B cell (primary cell): ENCODE measurements at regions not wholly inside any gene's neighbourhood (a gene's known extent, or its start where the extent isn't known, plus 50 kb on each side); places are given as distances from the start of the nearest gene placed in this dataset.

Experiments used
- ATAC-seq: fragments of 200-7000 bp; cut with Tn5 transposase; one replicate; pipeline ENCODE4 v1.10.0; 2021; ENCODE audit warnings: low read depth, mild to moderate bottlenecking, moderate number of reproducible peaks, moderate library complexity
- CTCF ChIA-PET: fragments of 350-600 bp; sonication (Branson Sonifier 250); formaldehyde crosslinking; loops from one replicate; lab custom pipeline; 2021; ENCODE audit warnings: antibody characterized with exemption, inconsistent platforms; lab: Charles Lee
- POLR2A ChIA-PET: fragments of 350-600 bp; sonication (Branson Sonifier 250); formaldehyde crosslinking; loops from one replicate; lab custom pipeline; 2021; ENCODE audit warnings: antibody characterized with exemption; lab: Charles Lee
- DNase-seq: peaks from one replicate; pipeline ENCODE4 v3.0.0; 2013
- H2AFZ ChIP-seq: 2 replicates; pipeline ENCODE4 v1.6.1; 2012; ENCODE audit warnings: mild to moderate bottlenecking, low read depth, low read length; ENCODE audit not compliant: insufficient read depth, poor library complexity, severe bottlenecking
- H3K27ac ChIP-seq, 2 donors: 1 replicate in 1 of 2; 2 replicates in 1 of 2; pipeline ENCODE4 v1.5.1; 2012 to 2013; ENCODE audit warnings: low read length in 2 of 2, mild to moderate bottlenecking in 2 of 2, moderate library complexity in 1 of 2
- H3K27me3 ChIP-seq, 4 experiments: fragments of 200-600 bp in 1 of 4; sonication (generic) in 1 of 4; replicated peaks in 1 of 4; 1 replicate in 2 of 4; 2 replicates in 2 of 4; pipeline versions ENCODE4 v1.6.1 to v1.7.0; 2013 to 2016; ENCODE audit warnings: low read length in 3 of 4, mild to moderate bottlenecking in 2 of 4, mixed read lengths in 1 of 4, moderate library complexity in 1 of 4; ENCODE audit not compliant: insufficient read depth in 4 of 4, control insufficient read depth in 3 of 4; ENCODE audit errors: control extremely low read depth in 1 of 4
- H3K36me3 ChIP-seq, 2 experiments: replicated peaks in 1 of 2; 1 replicate in 1 of 2; 2 replicates in 1 of 2; pipeline versions ENCODE4 v1.6.1 to v1.7.1; 2013; ENCODE audit warnings: low read length in 1 of 2; ENCODE audit not compliant: insufficient read depth in 2 of 2, control insufficient read depth in 1 of 2; ENCODE audit errors: control extremely low read depth in 1 of 2, extremely low read depth in 1 of 2
- H3K4me1 ChIP-seq, 2 donors: fragments of 200-600 bp in 1 of 2; sonication (generic) in 1 of 2; 1 replicate in 1 of 2; 2 replicates in 1 of 2; pipeline versions ENCODE4 v1.5.1 to v1.6.1; 2013 to 2017; ENCODE audit warnings: low read length in 2 of 2; ENCODE audit not compliant: control insufficient read depth in 2 of 2, insufficient read depth in 2 of 2
- H3K4me2 ChIP-seq: replicated peaks from 2 replicates; pipeline ENCODE3; 2012; ENCODE audit warnings: mild to moderate bottlenecking, low read depth, low read length; ENCODE audit not compliant: poor library complexity, severe bottlenecking
- H3K4me3 ChIP-seq, 5 experiments: fragments of 200-600 bp in 1 of 5; sonication (generic) in 1 of 5; 1 replicate in 3 of 5; 2 replicates in 2 of 5; pipeline versions ENCODE4 v1.5.1 to v1.7.0; 2011 to 2016; ENCODE audit warnings: low read length in 4 of 5, mild to moderate bottlenecking in 4 of 5, low read depth in 2 of 5, control low read depth in 1 of 5, moderate library complexity in 1 of 5; ENCODE audit not compliant: insufficient read depth in 1 of 5; ENCODE audit errors: control extremely low read depth in 1 of 5, extremely low read depth in 1 of 5
- H3K79me2 ChIP-seq: fragments of 200-600 bp; sonication (generic); one replicate; pipeline ENCODE4 v1.6.0; 2016; ENCODE audit warnings: low read length; ENCODE audit not compliant: control insufficient read depth, insufficient read depth
- H3K9ac ChIP-seq: fragments of 200-600 bp; sonication (generic); 2 replicates; pipeline ENCODE4 v1.6.1; 2017; ENCODE audit warnings: mild to moderate bottlenecking, low read length, moderate library complexity
- H3K9me3 ChIP-seq, 3 donors: one replicate each; pipeline versions ENCODE4 v1.6.1 to v1.7.1; 2013; ENCODE audit warnings: low read length in 2 of 3; ENCODE audit not compliant: control insufficient read depth in 2 of 3, insufficient read depth in 1 of 3; ENCODE audit errors: control extremely low read depth in 1 of 3
- H4K20me1 ChIP-seq: 2 replicates; pipeline ENCODE4 v1.6.0; 2012; ENCODE audit warnings: mild to moderate bottlenecking, low read length; ENCODE audit not compliant: insufficient read depth, control insufficient read depth, poor library complexity, severe bottlenecking
- H3K27ac Mint-ChIP-seq: one replicate; pipeline ENCODE4 v1.8.0; 2021; ENCODE audit warnings: mixed read lengths
- H3K27me3 Mint-ChIP-seq: one replicate; pipeline ENCODE4 v1.8.0; 2021; ENCODE audit warnings: mixed read lengths
- H3K4me1 Mint-ChIP-seq: one replicate; pipeline ENCODE4 v1.8.0; 2021; ENCODE audit warnings: mixed read lengths
- H3K4me3 Mint-ChIP-seq: one replicate; pipeline ENCODE4 v1.8.0; 2021; ENCODE audit warnings: mixed read lengths
- H3K9me3 Mint-ChIP-seq: one replicate; pipeline ENCODE4 v1.8.0; 2022; ENCODE audit warnings: mixed read lengths; ENCODE audit not compliant: insufficient read depth
- EZH2 ChIP-seq: IDR thresholded peaks from 2 replicates; pipeline ENCODE4 v1.6.1; 2012; ENCODE audit warnings: borderline replicate concordance, low read depth, mild to moderate bottlenecking, moderate library complexity, low read length; ENCODE audit not compliant: insufficient read depth, poor library complexity, severe bottlenecking
- WGBS: methylation state at CpG from one replicate; pipeline ENCODE4 v1.1.5; 2013; ENCODE audit warnings: missing lambda C conversion rate; ENCODE audit not compliant: insufficient coverage; 5-methylcytosine and 5-hydroxymethylcytosine counted together
- intact Hi-C: fragments of 100-400 bp; cut with micrococcal nuclease; formaldehyde crosslinking; loops from one replicate; pipeline ENCODE4 v1.10.0; 2022
- TF ChIP-seq, protein P1 (sequence below): fragments of 200-600 bp; IDR thresholded peaks from one replicate; pipeline ENCODE4 v1.8.0; 2022; ENCODE audit warnings: antibody characterized with exemption, mild to moderate bottlenecking

DNA sequence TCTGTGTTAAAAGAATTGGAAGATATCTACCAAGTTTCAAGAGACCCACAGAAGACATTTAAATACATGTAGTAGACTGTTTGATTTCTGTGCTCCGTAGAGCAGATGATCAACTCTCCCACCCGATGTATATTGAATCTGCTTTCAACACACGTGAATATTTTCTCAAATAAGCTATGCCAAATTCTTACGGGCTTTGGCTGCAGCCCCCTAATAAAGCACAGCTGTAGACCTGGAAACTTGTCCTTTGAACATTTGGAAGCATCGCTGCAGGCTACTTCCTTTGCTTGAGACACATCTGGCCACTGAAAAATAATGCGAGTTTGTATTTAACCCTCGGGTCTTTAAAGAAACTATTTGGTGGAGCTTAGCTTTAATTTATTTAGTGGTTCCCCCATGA, 98.3 kb upstream of the SELENOK start:
- Mint-ChIP-seq H3K27ac (no peak overlapping the region), H3K4me3 (no peak overlapping the region), H3K9me3 (no peaks in the 10 kb centered on the region), H3K4me1 (no peaks in the 10 kb centered on the region), H3K27me3 (peaks cover 5% of the 10 kb centered on the region)
- no peak overlapping the region for H3K9ac ChIP-seq
- ChIA-PET POLR2A (no interaction called here), CTCF (no interaction called here)
- TF ChIP-seq, protein P1, sequence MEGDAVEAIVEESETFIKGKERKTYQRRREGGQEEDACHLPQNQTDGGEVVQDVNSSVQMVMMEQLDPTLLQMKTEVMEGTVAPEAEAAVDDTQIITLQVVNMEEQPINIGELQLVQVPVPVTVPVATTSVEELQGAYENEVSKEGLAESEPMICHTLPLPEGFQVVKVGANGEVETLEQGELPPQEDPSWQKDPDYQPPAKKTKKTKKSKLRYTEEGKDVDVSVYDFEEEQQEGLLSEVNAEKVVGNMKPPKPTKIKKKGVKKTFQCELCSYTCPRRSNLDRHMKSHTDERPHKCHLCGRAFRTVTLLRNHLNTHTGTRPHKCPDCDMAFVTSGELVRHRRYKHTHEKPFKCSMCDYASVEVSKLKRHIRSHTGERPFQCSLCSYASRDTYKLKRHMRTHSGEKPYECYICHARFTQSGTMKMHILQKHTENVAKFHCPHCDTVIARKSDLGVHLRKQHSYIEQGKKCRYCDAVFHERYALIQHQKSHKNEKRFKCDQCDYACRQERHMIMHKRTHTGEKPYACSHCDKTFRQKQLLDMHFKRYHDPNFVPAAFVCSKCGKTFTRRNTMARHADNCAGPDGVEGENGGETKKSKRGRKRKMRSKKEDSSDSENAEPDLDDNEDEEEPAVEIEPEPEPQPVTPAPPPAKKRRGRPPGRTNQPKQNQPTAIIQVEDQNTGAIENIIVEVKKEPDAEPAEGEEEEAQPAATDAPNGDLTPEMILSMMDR = no peak
- no peak for TF ChIP-seq EZH2
- no peak overlapping the region for H2AFZ ChIP-seq
- no peak for ATAC-seq
- H3K4me3 ChIP-seq = no peak overlapping the region
- H3K27ac ChIP-seq = no peak overlapping the region
- H3K9me3 ChIP-seq = no peaks in the 10 kb centered on the region
- H4K20me1 ChIP-seq = no peaks in the 10 kb centered on the region
- intact Hi-C loops = no loop called here
- H3K4me1 ChIP-seq = no peaks in the 10 kb centered on the region
- no peaks in the 10 kb centered on the region for H3K27me3 ChIP-seq
- WGBS = 93% methylated on average over 7 of the region's 7 CpGs
- H3K4me2 ChIP-seq = no peak overlapping the region
- no peaks in the 10 kb centered on the region for H3K79me2 ChIP-seq
- H3K36me3 ChIP-seq = no peaks in the 10 kb centered on the region
- no peak for DNase-seq

DNA sequence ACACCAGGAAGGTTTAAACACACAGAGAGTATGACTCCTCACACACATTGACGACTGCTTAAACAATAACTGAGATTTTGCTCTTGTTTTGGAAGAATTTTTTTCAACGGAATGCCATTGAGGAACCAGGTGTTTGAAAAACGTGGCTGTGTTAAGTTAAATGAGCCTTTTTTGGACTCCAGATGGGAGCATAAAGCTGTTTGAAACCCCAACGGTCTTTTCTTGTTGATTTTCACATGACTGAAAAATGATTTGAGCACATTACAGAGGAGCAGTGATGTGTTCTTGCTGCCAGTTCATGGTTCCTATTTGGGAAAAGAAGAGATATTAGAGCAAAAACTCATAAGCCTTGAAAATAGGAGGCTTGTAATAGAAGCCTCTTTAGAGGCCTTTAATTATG, 97.8 kb upstream of the SELENOK start:
- Mint-ChIP-seq H3K4me1 (no peaks in the 10 kb centered on the region), H3K27ac (no peak overlapping the region), H3K9me3 (no peaks in the 10 kb centered on the region), H3K4me3 (no peak overlapping the region), H3K27me3 (peaks cover 5% of the 10 kb centered on the region)
- H3K4me3 ChIP-seq = no peak overlapping the region
- no peaks in the 10 kb centered on the region for H3K27me3 ChIP-seq
- ChIA-PET CTCF (no interaction called here), POLR2A (no interaction called here)
- H3K27ac ChIP-seq = no peak overlapping the region
- no peaks in the 10 kb centered on the region for H3K36me3 ChIP-seq
- TF ChIP-seq, protein P1 = no peak
- TF ChIP-seq EZH2 = no peak
- H3K4me1 ChIP-seq = no peaks in the 10 kb centered on the region
- no peaks in the 10 kb centered on the region for H4K20me1 ChIP-seq
- H3K9me3 ChIP-seq = no peaks in the 10 kb centered on the region
- H3K4me2 ChIP-seq = no peak overlapping the region
- H3K79me2 ChIP-seq = no peaks in the 10 kb centered on the region
- ATAC-seq (no peak), DNase-seq (no peak)
- intact Hi-C loops = no loop called here
- no peak overlapping the region for H3K9ac ChIP-seq
- 84% methylated on average over 3 of the region's 4 CpGs for WGBS
- H2AFZ ChIP-seq = no peak overlapping the region
